DOHH2 (cell line): ENCODE measurements at regions not wholly inside any gene's neighbourhood (a gene's known extent, or its start where the extent isn't known, plus 50 kb on each side); places are given as distances from the start of the nearest gene placed in this dataset.

Experiments used
- EZH2phosphoT487 ChIP-seq: fragments of 200-600 bp; sonication (generic); IDR thresholded peaks from 2 replicates; pipeline ENCODE4 v1.6.1; 2017; ENCODE audit warnings: borderline replicate concordance, mild to moderate bottlenecking, antibody characterized with exemption, low read length, moderate library complexity, mixed read lengths
- TF ChIP-seq, protein P1 (sequence below): fragments of 200-600 bp; sonication (generic); IDR thresholded peaks from one replicate; pipeline ENCODE4 v1.5.1; 2014; ENCODE audit warnings: antibody characterized with exemption, mild to moderate bottlenecking, low read depth, low read length; ENCODE audit not compliant: poor library complexity, severe bottlenecking

DNA sequence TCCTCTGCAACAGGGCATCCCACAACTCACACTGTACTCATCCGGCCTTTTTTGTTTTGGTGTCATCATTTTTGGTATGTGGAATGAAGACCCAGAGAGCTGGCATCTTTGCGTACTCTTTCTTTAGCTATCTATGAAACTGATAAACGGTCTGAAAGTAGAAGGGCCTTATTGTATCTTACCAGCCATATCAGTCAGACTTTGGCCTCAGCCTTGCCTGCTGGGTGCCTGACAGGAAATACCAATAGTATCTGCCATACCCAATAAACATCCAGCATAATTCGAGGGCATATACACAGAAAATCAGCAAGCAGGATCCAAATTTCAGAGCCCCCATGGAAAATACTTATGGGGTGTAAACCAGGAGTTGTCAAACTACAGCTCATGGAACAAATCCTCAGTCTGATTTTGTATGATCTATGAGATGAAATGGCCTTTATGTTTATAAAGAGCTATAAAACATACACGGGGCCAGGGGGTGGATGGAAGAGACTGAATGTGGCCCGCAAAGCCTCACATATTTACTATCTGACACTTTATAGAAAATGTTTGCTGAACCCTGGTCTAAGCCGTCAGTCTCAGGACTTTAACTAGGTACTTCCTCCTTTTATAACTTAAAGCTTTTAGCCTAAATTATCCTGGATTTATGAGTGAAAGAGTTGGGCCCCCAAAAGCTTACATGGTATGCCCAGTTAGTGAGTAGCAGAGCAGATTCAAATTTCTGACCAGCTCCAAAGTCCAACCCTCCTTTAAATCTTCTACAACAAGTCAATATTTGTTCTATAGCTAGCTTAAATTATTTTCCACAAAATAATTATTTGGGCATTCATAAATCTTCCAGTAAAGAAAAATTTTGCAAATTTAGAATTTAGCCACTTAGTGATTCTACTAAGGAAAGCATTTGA lies 308.0 kb upstream of the PUM3 start:
- TF ChIP-seq, protein P1, sequence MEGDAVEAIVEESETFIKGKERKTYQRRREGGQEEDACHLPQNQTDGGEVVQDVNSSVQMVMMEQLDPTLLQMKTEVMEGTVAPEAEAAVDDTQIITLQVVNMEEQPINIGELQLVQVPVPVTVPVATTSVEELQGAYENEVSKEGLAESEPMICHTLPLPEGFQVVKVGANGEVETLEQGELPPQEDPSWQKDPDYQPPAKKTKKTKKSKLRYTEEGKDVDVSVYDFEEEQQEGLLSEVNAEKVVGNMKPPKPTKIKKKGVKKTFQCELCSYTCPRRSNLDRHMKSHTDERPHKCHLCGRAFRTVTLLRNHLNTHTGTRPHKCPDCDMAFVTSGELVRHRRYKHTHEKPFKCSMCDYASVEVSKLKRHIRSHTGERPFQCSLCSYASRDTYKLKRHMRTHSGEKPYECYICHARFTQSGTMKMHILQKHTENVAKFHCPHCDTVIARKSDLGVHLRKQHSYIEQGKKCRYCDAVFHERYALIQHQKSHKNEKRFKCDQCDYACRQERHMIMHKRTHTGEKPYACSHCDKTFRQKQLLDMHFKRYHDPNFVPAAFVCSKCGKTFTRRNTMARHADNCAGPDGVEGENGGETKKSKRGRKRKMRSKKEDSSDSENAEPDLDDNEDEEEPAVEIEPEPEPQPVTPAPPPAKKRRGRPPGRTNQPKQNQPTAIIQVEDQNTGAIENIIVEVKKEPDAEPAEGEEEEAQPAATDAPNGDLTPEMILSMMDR = no peak
- TF ChIP-seq EZH2phosphoT487 = no peak
